HG03025 (cell line): ENCODE measurements at regions not wholly inside any gene's neighbourhood (a gene's known extent, or its start where the extent isn't known, plus 50 kb on each side); places are given as distances from the start of the nearest gene placed in this dataset.

Source experiments
- ATAC-seq: cut with Tn5 transposase; IDR thresholded peaks from one replicate; pipeline ENCODE4 v1.9.1; 2021; ENCODE audit warnings: mild to moderate bottlenecking, moderate library complexity; ENCODE audit not compliant: unreplicated experiment, low FRiP score

- no peak for ATAC-seq
Observed at GRCh38 chr4:163620738-163621137, 126.2 kb downstream of the TMA16 start.

GRCh38 chr4:163621821-163622220 is 127.3 kb downstream of the TMA16 start:
- no peak for ATAC-seq

- ATAC-seq, result no peak
Observed at GRCh38 chr4:163622379-163623035, 128.0 kb downstream of the TMA16 start.

- ATAC-seq, result no peak
Observed at GRCh38 chr4:163623787-163624186, 129.3 kb downstream of the TMA16 start.

- no peak for ATAC-seq
Observed at GRCh38 chr4:163624727-163625126, 130.2 kb downstream of the TMA16 start.

GRCh38 chr4:163631288-163631687 is 136.8 kb downstream of the TMA16 start:
- no peak for ATAC-seq

GRCh38 chr4:163638909-163639308 is 144.4 kb downstream of the TMA16 start:
- ATAC-seq, result no peak

GRCh38 chr4:163649557-163650091 is 155.1 kb downstream of the TMA16 start:
- no peak for ATAC-seq

GRCh38 chr4:163651761-163652160 is 157.3 kb downstream of the TMA16 start:
- ATAC-seq, result no peak

GRCh38 chr4:163654621-163655020 is 160.1 kb downstream of the TMA16 start:
- no peak for ATAC-seq

GRCh38 chr4:163660636-163661035 is 166.1 kb downstream of the TMA16 start:
- no peak for ATAC-seq

- no peak for ATAC-seq
Observed at GRCh38 chr4:163662768-163663167, 168.3 kb downstream of the TMA16 start.

GRCh38 chr4:163663454-163664225 is 169.2 kb downstream of the TMA16 start:
- peak; percentile 86 for ATAC-seq

- ATAC-seq, result no peak
Observed at GRCh38 chr4:163665101-163665500, 170.6 kb downstream of the TMA16 start.

GRCh38 chr4:163665521-163666331 is 171.2 kb downstream of the TMA16 start:
- peak; percentile 39 for ATAC-seq

- no peak for ATAC-seq
Observed at GRCh38 chr4:163666332-163666873, 171.9 kb downstream of the TMA16 start.

GRCh38 chr4:163672751-163673150 is 178.3 kb downstream of the TMA16 start:
- no peak for ATAC-seq

- ATAC-seq, result peak; percentile 68
Observed at GRCh38 chr4:163673848-163674697, 179.6 kb downstream of the TMA16 start.

GRCh38 chr4:163679189-163679588 is 184.7 kb downstream of the TMA16 start:
- ATAC-seq, result no peak
